ENCODE measurements at regions not wholly inside any gene's neighbourhood (a gene's known extent, or its start where the extent isn't known, plus 50 kb on each side); places are given as distances from the start of the nearest gene placed in this dataset.
A peak's percentile ranks its signal among the peaks of the same experiment; 100 is the strongest.

DNA sequence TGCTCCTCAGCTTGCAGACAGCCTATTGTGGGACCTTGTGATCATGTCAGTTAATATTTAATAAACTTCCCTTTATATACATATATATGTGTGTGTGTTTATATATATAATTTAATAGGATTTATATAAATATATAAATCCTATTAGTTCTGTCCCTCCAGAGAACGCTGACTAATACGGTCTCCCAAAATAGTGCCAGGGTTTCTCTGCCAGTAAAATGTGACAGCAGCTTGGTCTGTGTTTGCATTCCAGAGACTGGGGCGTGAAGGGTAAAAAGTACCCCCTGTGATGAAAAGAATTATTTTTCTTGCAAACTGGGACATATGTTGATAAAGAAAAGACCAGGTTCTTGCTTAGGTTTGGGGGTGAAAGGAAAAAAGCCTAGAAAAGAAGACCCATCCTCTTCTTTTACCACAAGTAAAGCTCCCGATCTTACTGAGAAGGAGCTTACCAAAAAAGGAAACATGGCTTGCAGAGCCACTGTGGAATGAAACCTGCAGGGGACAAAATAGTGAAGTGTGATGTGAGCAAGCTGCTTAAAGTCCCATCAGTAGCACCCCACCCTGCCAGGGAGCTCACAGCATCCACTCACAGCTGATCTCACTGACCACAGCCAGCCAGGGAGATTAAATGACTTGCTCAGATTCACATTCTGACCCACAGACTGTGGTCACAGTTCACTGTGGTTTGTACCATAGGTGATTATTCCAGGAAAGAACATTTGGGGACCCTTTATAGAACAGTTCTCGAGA lies 110.9 kb upstream of the RMP24 start:
- H3K4me2 ChIP-seq (ENCODE audit: insufficient read depth in 1 of 2, low read depth in 2 of 2, low read length in 2 of 2): no peak overlapping the region; a peak in 1 of 4 replicates
- peak overlapping the region; percentile 83 for H2BK120ac ChIP-seq (replicated peaks; ENCODE audit: low read depth, low read length)
- peak overlapping the region; percentile 95 for H2BK20ac ChIP-seq (ENCODE audit: low read length)
- H3K36me3 ChIP-seq (ENCODE audit: control insufficient read depth in 2 of 4, insufficient read depth in 4 of 4, low read length in 3 of 4): peaks cover 0 to 2% (median 0%) of the 10 kb centered on the region in 4 experiments; a peak in 1 of 8 replicates
- H3K4ac ChIP-seq (replicated peaks; ENCODE audit: insufficient read length, low read depth, low read length): peak overlapping the region; percentile 30
- no peak for FAIRE-seq
- H4K91ac ChIP-seq (replicated peaks; ENCODE audit: insufficient read length, low read length): peak overlapping the region; percentile 96
- no peaks in the 10 kb centered on the region for H3K23me2 ChIP-seq (ENCODE audit: low read depth, low read length)
- H3K14ac ChIP-seq (ENCODE audit: insufficient read length): no peak overlapping the region
- H2AFZ ChIP-seq (ENCODE audit: low read length): no peak overlapping the region
- no peaks in the 10 kb centered on the region for H3K27me3 ChIP-seq (replicated peaks in 1 of 4; ENCODE audit: control insufficient read depth in 3 of 4, extremely low read depth in 1 of 4, insufficient read depth in 3 of 4, low read length in 3 of 4)
- peak overlapping the region; percentile 24 for H4K5ac ChIP-seq (ENCODE audit: insufficient read length, low read depth, low read length)
- H3K27ac ChIP-seq (ENCODE audit: low read depth, low read length): no peak overlapping the region
- peak overlapping the region; percentile 93; the same call in 1 of the 2 replicates for H2BK5ac ChIP-seq (ENCODE audit: low read depth, low read length)
- peak overlapping the region; percentile 95; the same call in 1 of the 2 replicates for H2BK15ac ChIP-seq (ENCODE audit: low read length)
- H2BK12ac ChIP-seq (ENCODE audit: low read depth, low read length): 0 out of 2 replicates have a peak overlapping the region, but pooled peaks have one; percentile 30
- DNase-seq (ENCODE audit: low read depth in 1 of 2, low spot score in 2 of 2): peak in 1 of 2 experiments; percentile 36
- no peaks in the 10 kb centered on the region for H4K20me1 ChIP-seq (replicated peaks in 1 of 2; ENCODE audit: control insufficient read depth in 1 of 2, insufficient read depth in 2 of 2, low read length in 2 of 2)
- no peak overlapping the region for H3K23ac ChIP-seq (ENCODE audit: insufficient read length)
- WGBS, 2 experiments (ENCODE audit: extremely low coverage in 1 of 2, insufficient coverage in 1 of 2, insufficient read length in 1 of 2, insufficient replicate concordance in 2 of 2, low coverage in 1 of 2, low lambda C conversion rate in 2 of 2, missing lambda C conversion rate in 1 of 2): 78% methylated on average over 5 of the region's 5 CpGs; no CpG with 5 or more reads in 1 of the 2 experiments
- peak overlapping the region; percentile 96 for H3K18ac ChIP-seq (ENCODE audit: extremely low read depth, low read length)
- H4K8ac ChIP-seq (ENCODE audit: extremely low read depth, insufficient read depth, low read length): no peak overlapping the region
- H3K9me3 ChIP-seq (ENCODE audit: insufficient read depth in 2 of 2, low read depth in 1 of 2, low read length in 1 of 2): peaks cover 3 to 5% of the 10 kb centered on the region in 2 experiments; a peak in 1 of 4 replicates
- no peak overlapping the region for H3K4me3 ChIP-seq (ENCODE audit: extremely low read depth in 1 of 4, insufficient read depth in 2 of 4, low read depth in 3 of 4, low read length in 4 of 4)
- H3K79me2 ChIP-seq (ENCODE audit: control insufficient read depth in 1 of 2, insufficient read depth in 2 of 2, low read length in 2 of 2): no peaks in the 10 kb centered on the region
- no peaks in the 10 kb centered on the region for H3K79me1 ChIP-seq (ENCODE audit: low read depth, low read length)
- H3K56ac ChIP-seq (replicated peaks; ENCODE audit: insufficient read length, low read depth, low read length): peak overlapping the region; percentile 42
- no peak overlapping the region; a peak in 1 of 7 replicates for H3K9ac ChIP-seq (replicated peaks in 1 of 4; ENCODE audit: extremely low read depth in 1 of 4, low read depth in 3 of 4, low read length in 3 of 4)
- POLR2A ChIA-PET (ENCODE audit: partially characterized antibody): interaction anchor here (1.0 to 2.1 kb wide), 4 partner anchors 10 to 34 kb away, joined by 3 to 9 read pairs (median 4); no protein-coding TSS in a partner anchor
- peak overlapping the region; percentile 30; the same call in 1 of the 2 replicates for H2AK5ac ChIP-seq (ENCODE audit: low read depth, low read length)
- CTCF ChIA-PET (ENCODE audit: partially characterized antibody): interaction anchor here (1.2 to 2.4 kb wide), 4 partner anchors 9 to 86 kb away, joined by 3 to 11 read pairs (median 4); no protein-coding TSS in a partner anchor
- H3K4me1 ChIP-seq (replicated peaks in 1 of 4; ENCODE audit: control insufficient read depth in 3 of 4, insufficient read depth in 4 of 4, low read length in 3 of 4): peaks cover 0 to 14% (median 5%) of the 10 kb centered on the region in 4 experiments; a peak in 5 of 7 replicates
- TF ChIP-seq POU5F1 (IDR thresholded peaks at IDR 0.05; ENCODE audit: low read depth, low read length) (no peak), KDM1A (IDR thresholded peaks at IDR 0.05; ENCODE audit: borderline replicate concordance, low read length) (no peak), CHD1 (IDR thresholded peaks at IDR 0.05; ENCODE audit: low read depth, low read length) (no peak), PHF8 (conservative IDR thresholded peaks at IDR 0.05; ENCODE audit: low read depth, low read length) (no peak), RFX5 (IDR thresholded peaks at IDR 0.05; ENCODE audit: borderline replicate concordance, low read depth, low read length) (no peak), CBX5 (IDR thresholded peaks at IDR 0.05; ENCODE audit: low read depth, low read length) (no peak), ZNF274 (IDR thresholded peaks at IDR 0.05; ENCODE audit: borderline replicate concordance, extremely low read depth, low read length) (no peak), CHD2 (IDR thresholded peaks at IDR 0.05; ENCODE audit: low read length) (no peak), SIX5 (IDR thresholded peaks at IDR 0.05; ENCODE audit: low read depth, low read length) (no peak), EGR1 (IDR thresholded peaks at IDR 0.05; ENCODE audit: borderline replicate concordance, low read depth, low read length) (no peak), EZH2 (IDR thresholded peaks at IDR 0.05; ENCODE audit: low read depth, low read length, severe bottlenecking) (no peak), HDAC2 (IDR thresholded peaks at IDR 0.05; ENCODE audit: borderline replicate concordance in 1 of 2, low read depth in 2 of 2, low read length in 2 of 2) (no peak)
